ENCODE measurements at regions not wholly inside any gene's neighbourhood (a gene's known extent, or its start where the extent isn't known, plus 50 kb on each side); places are given as distances from the start of the nearest gene placed in this dataset.

- no peak for TF ChIP-seq RFX5 (IDR thresholded peaks at IDR 0.05; ENCODE audit: low read depth, low read length)
- no peak for TF ChIP-seq FOSL1 (tag; conservative IDR thresholded peaks at IDR 0.05)
- no peak for TF ChIP-seq ZNF354B (CRISPR knock-in tag; IDR thresholded peaks at IDR 0.05)
- no peak for TF ChIP-seq NFYB (IDR thresholded peaks at IDR 0.05; ENCODE audit: extremely low read depth, insufficient read length)
- TF ChIP-seq ZNF384 (IDR thresholded peaks at IDR 0.05; ENCODE audit: low read depth, low read length) = no peak
- TF ChIP-seq NR4A1 (CRISPR knock-in tag; IDR thresholded peaks at IDR 0.05) = no peak
- TF ChIP-seq NR4A1 (tag; IDR thresholded peaks at IDR 0.05) = no peak
- TF ChIP-seq ELF4 (CRISPR knock-in tag; IDR thresholded peaks at IDR 0.05) = no peak
- no peak for TF ChIP-seq HNRNPL (IDR thresholded peaks at IDR 0.05; ENCODE audit: low read depth, low read length)
- no peak for TF ChIP-seq HCFC1 (IDR thresholded peaks at IDR 0.05; ENCODE audit: low read depth, low read length)
- no peak for TF ChIP-seq CTCF (IDR thresholded peaks at IDR 0.05 in 2 of 3, conservative IDR thresholded peaks at IDR 0.05 in 1 of 3; ENCODE audit: insufficient read depth in 2 of 3, low read depth in 1 of 3, low read length in 3 of 3)
- no peak for TF ChIP-seq EZH2 (IDR thresholded peaks at IDR 0.05; ENCODE audit: borderline replicate concordance, low read depth, low read length)
- no peak for TF ChIP-seq KAT2B (IDR thresholded peaks at IDR 0.05; ENCODE audit: low read depth, low read length)
- no peak for TF ChIP-seq L3MBTL2 (IDR thresholded peaks at IDR 0.05)
Measured at GRCh38 chr6:121522771-121523386, 87.4 kb downstream of the GJA1 start.

All from K562 (cell line).